ENCODE measurements at regions not wholly inside any gene's neighbourhood (a gene's known extent, or its start where the extent isn't known, plus 50 kb on each side); places are given as distances from the start of the nearest gene placed in this dataset.

DNA sequence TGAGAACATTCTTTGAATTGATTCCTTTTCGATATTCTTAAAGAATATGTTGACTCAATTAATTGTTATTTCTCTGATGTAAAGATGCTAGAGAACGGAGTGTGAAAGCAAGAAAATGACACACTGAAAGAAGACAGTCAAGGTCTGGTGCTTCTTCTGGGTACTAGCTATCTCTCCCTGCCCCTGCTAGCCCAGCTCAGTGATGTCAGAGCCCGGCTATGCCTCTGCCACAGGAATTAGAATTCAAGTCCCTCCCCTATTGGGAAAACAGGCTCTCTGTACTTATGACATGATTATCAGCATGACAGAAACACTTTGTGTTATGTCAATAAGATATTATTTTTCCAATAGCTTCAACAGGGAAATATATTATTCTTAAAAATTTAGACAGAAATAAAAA is 252.4 kb downstream of the KCNC2 start:
- TF ChIP-seq POLR2A (IDR thresholded peaks at IDR 0.05) (no peak), CTCF (IDR thresholded peaks at IDR 0.05 in 4 of 5, conservative IDR thresholded peaks at IDR 0.05 in 1 of 5) (no peak)

All from gastrocnemius medialis (tissue), 4 donors.